ENCODE measurements at regions not wholly inside any gene's neighbourhood (a gene's known extent, or its start where the extent isn't known, plus 50 kb on each side); places are given as distances from the start of the nearest gene placed in this dataset.

DNA sequence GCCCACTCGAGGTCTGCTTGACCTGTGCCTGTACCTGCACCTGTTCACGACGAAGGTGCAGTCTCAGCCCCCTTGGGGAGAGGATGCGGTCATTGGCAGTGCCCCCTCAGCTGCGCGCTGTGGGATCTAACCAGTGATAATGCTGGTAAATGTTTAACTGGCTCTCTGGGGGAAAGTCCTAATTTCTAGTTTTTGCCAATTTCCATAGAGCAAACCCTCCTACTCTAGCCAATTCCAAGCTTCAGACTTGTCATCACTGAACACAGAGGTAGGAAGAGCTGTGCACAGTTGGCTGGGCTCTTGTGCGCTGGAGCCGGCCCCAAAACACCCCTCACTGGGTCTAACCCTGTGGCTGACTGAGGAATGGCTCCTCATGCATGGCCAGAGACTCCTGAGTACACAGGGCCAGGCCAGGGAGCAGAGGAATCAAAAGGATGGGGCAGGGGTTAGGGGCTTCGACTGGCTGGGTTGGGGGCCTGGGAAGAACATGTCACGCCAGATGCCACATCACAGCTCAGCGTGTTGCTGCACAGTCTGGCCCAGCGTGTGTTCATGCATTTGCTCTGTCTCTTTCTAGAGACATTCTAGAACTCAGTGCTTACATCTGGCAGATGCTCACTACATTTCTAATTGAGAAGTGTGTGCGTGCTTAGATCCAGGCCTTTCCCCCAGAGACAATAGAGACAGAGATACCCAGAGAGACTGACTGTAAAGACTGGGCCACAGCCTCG, 270.8 kb downstream of the BCOR start:
- Histone ChIP-seq H3K4me3 (ENCODE audit: low read length) (no peak overlapping the region), H3K36me3 (ENCODE audit: control insufficient read depth, low read length) (no peaks in the 10 kb centered on the region), H3K79me2 (ENCODE audit: control insufficient read depth, low read length) (no peaks in the 10 kb centered on the region), H3K9me3 (ENCODE audit: control insufficient read depth, insufficient read depth, low read length) (no peaks in the 10 kb centered on the region), H3F3A (ENCODE audit: control insufficient read depth, insufficient read depth) (no peaks in the 10 kb centered on the region), H3K27me3 (ENCODE audit: control insufficient read depth, low read length) (peaks cover 35% of the 10 kb centered on the region), H4K20me1 (ENCODE audit: control insufficient read depth, insufficient read depth, low read depth, low read length) (no peaks in the 10 kb centered on the region), H3K4me2 (ENCODE audit: low read length) (peak overlapping the region; percentile 57; the same call in 1 of the 2 replicates), H3K4me1 (ENCODE audit: control insufficient read depth, low read length) (peaks cover 29% of the 10 kb centered on the region), H3K27ac (ENCODE audit: low read depth, low read length) (no peak overlapping the region), H3K9me2 (replicated peaks; ENCODE audit: control insufficient read depth, low read length) (no peaks in the 10 kb centered on the region)
- no peak for TF ChIP-seq CTCF (IDR thresholded peaks at IDR 0.05; ENCODE audit: low read depth, low read length, poor library complexity, severe bottlenecking)
- TF ChIP-seq EZH2phosphoT487 (IDR thresholded peaks at IDR 0.05; ENCODE audit: borderline replicate concordance, low read length) = no peak

GRCh38 chrX:39827951-39828350, 269.8 kb downstream of the BCOR start:
- Histone ChIP-seq H3K9me2 (replicated peaks; ENCODE audit: control insufficient read depth, low read length) (no peaks in the 10 kb centered on the region), H3K4me1 (ENCODE audit: control insufficient read depth, low read length) (peaks cover 29% of the 10 kb centered on the region), H3K27ac (ENCODE audit: low read depth, low read length) (no peak overlapping the region), H3K79me2 (ENCODE audit: control insufficient read depth, low read length) (no peaks in the 10 kb centered on the region), H3K27me3 (ENCODE audit: control insufficient read depth, low read length) (peaks cover 35% of the 10 kb centered on the region), H3K36me3 (ENCODE audit: control insufficient read depth, low read length) (no peaks in the 10 kb centered on the region), H4K20me1 (ENCODE audit: control insufficient read depth, insufficient read depth, low read depth, low read length) (no peaks in the 10 kb centered on the region), H3K4me2 (ENCODE audit: low read length) (peak overlapping the region; percentile 57), H3F3A (ENCODE audit: control insufficient read depth, insufficient read depth) (no peaks in the 10 kb centered on the region), H3K9me3 (ENCODE audit: control insufficient read depth, insufficient read depth, low read length) (no peaks in the 10 kb centered on the region), H3K4me3 (ENCODE audit: low read length) (peak overlapping the region; percentile 13; the same call in 1 of the 2 replicates)
- TF ChIP-seq CTCF (IDR thresholded peaks at IDR 0.05; ENCODE audit: low read depth, low read length, poor library complexity, severe bottlenecking) (no peak), EZH2phosphoT487 (IDR thresholded peaks at IDR 0.05; ENCODE audit: borderline replicate concordance, low read length) (no peak)

GRCh38 chrX:39828971-39829370, 268.8 kb downstream of the BCOR start:
- H3K79me2 ChIP-seq (ENCODE audit: control insufficient read depth, low read length) = no peaks in the 10 kb centered on the region
- TF ChIP-seq CTCF (IDR thresholded peaks at IDR 0.05; ENCODE audit: low read depth, low read length, poor library complexity, severe bottlenecking) (no peak), EZH2phosphoT487 (IDR thresholded peaks at IDR 0.05; ENCODE audit: borderline replicate concordance, low read length) (no peak)
- no peaks in the 10 kb centered on the region for H3K9me2 ChIP-seq (replicated peaks; ENCODE audit: control insufficient read depth, low read length)
- H3F3A ChIP-seq (ENCODE audit: control insufficient read depth, insufficient read depth) = no peaks in the 10 kb centered on the region
- no peaks in the 10 kb centered on the region for H3K36me3 ChIP-seq (ENCODE audit: control insufficient read depth, low read length)
- H3K27ac ChIP-seq (ENCODE audit: low read depth, low read length) = no peak overlapping the region
- peaks cover 27% of the 10 kb centered on the region for H3K4me1 ChIP-seq (ENCODE audit: control insufficient read depth, low read length)
- H3K27me3 ChIP-seq (ENCODE audit: control insufficient read depth, low read length) = peaks cover 35% of the 10 kb centered on the region
- no peak overlapping the region for H3K4me2 ChIP-seq (ENCODE audit: low read length)
- no peaks in the 10 kb centered on the region for H4K20me1 ChIP-seq (ENCODE audit: control insufficient read depth, insufficient read depth, low read depth, low read length)
- H3K9me3 ChIP-seq (ENCODE audit: control insufficient read depth, insufficient read depth, low read length) = no peaks in the 10 kb centered on the region
- no peak overlapping the region for H3K4me3 ChIP-seq (ENCODE audit: low read length)

All from DOHH2 (cell line).